DOHH2 (cell line): ENCODE measurements at regions not wholly inside any gene's neighbourhood (a gene's known extent, or its start where the extent isn't known, plus 50 kb on each side); places are given as distances from the start of the nearest gene placed in this dataset.

Experiments used
- CTCF ChIP-seq: fragments of 200-600 bp; sonication (generic); IDR thresholded peaks from one replicate; pipeline ENCODE4 v1.5.1; 2014; ENCODE audit warnings: antibody characterized with exemption, mild to moderate bottlenecking, low read depth, low read length; ENCODE audit not compliant: poor library complexity, severe bottlenecking
- EZH2phosphoT487 ChIP-seq: fragments of 200-600 bp; sonication (generic); IDR thresholded peaks from 2 replicates; pipeline ENCODE4 v1.6.1; 2017; ENCODE audit warnings: borderline replicate concordance, mild to moderate bottlenecking, antibody characterized with exemption, low read length, moderate library complexity, mixed read lengths

- TF ChIP-seq CTCF (no peak), EZH2phosphoT487 (no peak)
These were observed 381.3 kb upstream of the FAM47C start for GRCh38 chrX:36626898-36627297.
